A549 (cell line): ENCODE measurements at regions not wholly inside any gene's neighbourhood (a gene's known extent, or its start where the extent isn't known, plus 50 kb on each side); places are given as distances from the start of the nearest gene placed in this dataset.

Experiments used
- BHLHE40 ChIP-seq: IDR thresholded peaks from 2 replicates; pipeline ENCODE4 v1.6.1; 2012; ENCODE audit warnings: low read depth, low read length, inconsistent platforms
- CEBPB ChIP-seq, 2 experiments: fragments of >200 bp in 1 of 2; sonication (Bioruptor Twin) in 1 of 2; formaldehyde crosslinking in 1 of 2; IDR thresholded peaks; 2 replicates each; pipeline ENCODE4 v1.6.1; 2012 to 2016
- CTCF ChIP-seq: fragments of >200 bp; sonication (Bioruptor Twin); formaldehyde crosslinking; IDR thresholded peaks from 3 replicates; pipeline ENCODE4 v1.5.1; 2016
- EP300 ChIP-seq, 2 experiments: fragments of >200 bp; sonication (Bioruptor Twin); formaldehyde crosslinking; IDR thresholded peaks; 2 replicates in 1 of 2; 3 replicates in 1 of 2; pipeline ENCODE4 v1.6.1; 2016 to 2017
- HDAC2 ChIP-seq: fragments of 200-600 bp; sonication (generic); IDR thresholded peaks from 2 replicates; pipeline ENCODE4 v1.6.1; 2016
- HOXA7 ChIP-seq: fragments of 250-450 bp; sonication (Bioruptor Pico); IDR thresholded peaks from 2 replicates; pipeline ENCODE4 v1.5.0; 2020; ENCODE audit warnings: mild to moderate bottlenecking, moderate library complexity
- KDM1A ChIP-seq: fragments of 200-600 bp; sonication (generic); IDR thresholded peaks from 2 replicates; pipeline ENCODE4 v1.6.1; 2016; ENCODE audit warnings: low read depth, mild to moderate bottlenecking
- MAZ ChIP-seq: fragments of 150-350 bp; IDR thresholded peaks from 2 replicates; pipeline ENCODE4 v1.6.1; 2014; ENCODE audit warnings: antibody characterized with exemption, low read depth, low read length, borderline replicate concordance
- POLR2A ChIP-seq: IDR thresholded peaks from 2 replicates; pipeline ENCODE4 v1.6.1; 2012; ENCODE audit warnings: mild to moderate bottlenecking, low read length
- POLR2AphosphoS2 ChIP-seq: conservative IDR thresholded peaks from 2 replicates; pipeline ENCODE4 v1.6.1; 2012; ENCODE audit warnings: low read length, improper control_type of control experiment, inconsistent platforms
- RAD21 ChIP-seq, 2 experiments: fragments of >200 bp in 1 of 2; sonication (Bioruptor Twin) in 1 of 2; formaldehyde crosslinking in 1 of 2; IDR thresholded peaks in 1 of 2; conservative IDR thresholded peaks in 1 of 2; 2 replicates in 1 of 2; 3 replicates in 1 of 2; pipeline ENCODE4 v1.6.1; 2012 to 2018; ENCODE audit warnings: inconsistent platforms in 1 of 2

GRCh38 chrX:76605390-76605789, 177.9 kb downstream of the MAGEE1 start:
- TF ChIP-seq BHLHE40, result no peak
- TF ChIP-seq EP300 (IDR thresholded peaks at IDR 0.05), result no peak
- no peak for TF ChIP-seq CTCF
- no peak for TF ChIP-seq POLR2A
- TF ChIP-seq HDAC2, result no peak
- TF ChIP-seq KDM1A, result no peak
- no peak for TF ChIP-seq CEBPB (IDR thresholded peaks at IDR 0.05)
- TF ChIP-seq POLR2AphosphoS2, result no peak
- no peak for TF ChIP-seq MAZ
- no peak for TF ChIP-seq RAD21 (conservative IDR thresholded peaks at IDR 0.05 in 1 of 2, IDR thresholded peaks at IDR 0.05 in 1 of 2)
- TF ChIP-seq HOXA7 (CRISPR knock-in tag), result no peak
